ENCODE measurements at regions not wholly inside any gene's neighbourhood (a gene's known extent, or its start where the extent isn't known, plus 50 kb on each side); places are given as distances from the start of the nearest gene placed in this dataset.
"Not testable (repeated sequence)": the region's sequence is repeated elsewhere in the genome, so short reads cannot be mapped to it uniquely, and the experiment has no call there.

- no peaks in the 10 kb centered on the region for H3K4me1 ChIP-seq (replicated peaks in 1 of 2)
- no peaks in the 10 kb centered on the region for H3K27me3 ChIP-seq
- no peak for TF ChIP-seq POLR2A (IDR thresholded peaks at IDR 0.05)
- TF ChIP-seq CTCF (IDR thresholded peaks at IDR 0.05) = no peak
- H3K4me3 ChIP-seq = no peak overlapping the region
- H3K9me3 ChIP-seq (replicated peaks in 1 of 3) = no peaks in the 10 kb centered on the region
- no peak overlapping the region for H3K27ac ChIP-seq
- DNase-seq = no peak
- H3K36me3 ChIP-seq (replicated peaks in 1 of 2) = no peaks in the 10 kb centered on the region
- 62 to 71% (median 66%) methylated on average over 1 of the region's 1 CpG for WGBS, 4 donors
- intact Hi-C loops (cut with DNase I) = no loop called here
These were observed 958.3 kb downstream of the GALC start for GRCh38 chr14:87034680-87035079.

- intact Hi-C loops (cut with DNase I) = no loop called here
- WGBS, 4 donors = 29 to 93% (median 79%) methylated on average over 1 of the region's 1 CpG
- H3K27me3 ChIP-seq = no peaks in the 10 kb centered on the region
- H3K36me3 ChIP-seq (replicated peaks in 1 of 2) = no peaks in the 10 kb centered on the region
- H3K27ac ChIP-seq = no peak overlapping the region
- DNase-seq = no peak
- TF ChIP-seq CTCF (IDR thresholded peaks at IDR 0.05) = no peak
- no peak for TF ChIP-seq POLR2A (IDR thresholded peaks at IDR 0.05)
- no peak overlapping the region for H3K4me3 ChIP-seq
- H3K4me1 ChIP-seq (replicated peaks in 1 of 2) = no peaks in the 10 kb centered on the region
- H3K9me3 ChIP-seq (replicated peaks in 1 of 3) = peaks cover 0 to under 1% (median 0%) of the 10 kb centered on the region in 3 donors
These were observed 962.8 kb downstream of the GALC start for GRCh38 chr14:87030197-87030596.

- intact Hi-C loops (cut with DNase I); H3K36me3 ChIP-seq (replicated peaks in 1 of 2); H3K27ac ChIP-seq; H3K4me3 ChIP-seq; H3K9me3 ChIP-seq (replicated peaks in 1 of 3); H3K27me3 ChIP-seq; H3K4me1 ChIP-seq (replicated peaks in 1 of 2); DNase-seq: not testable (repeated sequence)
- WGBS, 4 donors = 66 to 88% (median 71%) methylated on average over 4 of the region's 4 CpGs
These were observed 972.9 kb downstream of the GALC start for GRCh38 chr14:87020106-87020505.

- WGBS, 4 donors = 18 to 45% (median 44%) methylated on average over 1 of the region's 1 CpG
- intact Hi-C loops (cut with DNase I) = no loop called here
- H3K27ac ChIP-seq = no peak overlapping the region
- DNase-seq = no peak
- peaks cover 0 to 4% of the 10 kb centered on the region in 2 donors for H3K4me1 ChIP-seq (replicated peaks in 1 of 2)
- H3K9me3 ChIP-seq (replicated peaks in 1 of 3) = no peaks in the 10 kb centered on the region
- no peak for TF ChIP-seq CTCF (IDR thresholded peaks at IDR 0.05)
- H3K36me3 ChIP-seq (replicated peaks in 1 of 2) = no peaks in the 10 kb centered on the region
- H3K27me3 ChIP-seq = no peaks in the 10 kb centered on the region
- H3K4me3 ChIP-seq = no peak overlapping the region
These were observed 974.7 kb downstream of the GALC start for GRCh38 chr14:87018294-87018693.

- Histone ChIP-seq H3K4me1 (replicated peaks in 1 of 2) (peaks cover 0 to 5% of the 10 kb centered on the region in 2 donors), H3K9me3 (replicated peaks in 1 of 3) (no peaks in the 10 kb centered on the region), H3K36me3 (replicated peaks in 1 of 2) (no peaks in the 10 kb centered on the region), H3K27ac (no peak overlapping the region), H3K4me3 (no peak overlapping the region), H3K27me3 (no peaks in the 10 kb centered on the region)
- no peak for TF ChIP-seq POLR2A (IDR thresholded peaks at IDR 0.05)
- TF ChIP-seq CTCF (IDR thresholded peaks at IDR 0.05) = no peak
- no peak for DNase-seq
- intact Hi-C loops (cut with DNase I) = no loop called here
- WGBS, 4 donors = 62 to 74% (median 69%) methylated on average over 2 of the region's 2 CpGs
These were observed 975.6 kb downstream of the GALC start for GRCh38 chr14:87017335-87017734.

Data from adrenal gland (tissue), 9 donors.